Kidney epithelial cell (primary cell): ENCODE measurements at regions not wholly inside any gene's neighbourhood (a gene's known extent, or its start where the extent isn't known, plus 50 kb on each side); places are given as distances from the start of the nearest gene placed in this dataset.

Experiments used
- DNase-seq: peaks from one replicate; pipeline ENCODE4 v3.0.0-alpha.2; 2010; ENCODE audit warnings: low read depth
- H3K27me3 ChIP-seq: 2 replicates; pipeline ENCODE4 v1.6.0; 2011; ENCODE audit warnings: low read length; ENCODE audit not compliant: control insufficient read depth, insufficient read depth
- H3K36me3 ChIP-seq: 2 replicates; pipeline ENCODE4 v1.5.1; 2011; ENCODE audit warnings: low read length; ENCODE audit not compliant: control insufficient read depth, insufficient read depth
- H3K4me3 ChIP-seq: 2 replicates; pipeline ENCODE4 v1.5.1; 2011; ENCODE audit warnings: low read depth, mild to moderate bottlenecking, control low read depth, low read length
- TF ChIP-seq, protein P1 (sequence below): IDR thresholded peaks from 2 replicates; pipeline ENCODE4 v1.5.1; 2011; ENCODE audit warnings: mild to moderate bottlenecking, moderate library complexity, low read length, control low read depth, inconsistent platforms; ENCODE audit not compliant: insufficient read depth, poor library complexity, severe bottlenecking

DNA sequence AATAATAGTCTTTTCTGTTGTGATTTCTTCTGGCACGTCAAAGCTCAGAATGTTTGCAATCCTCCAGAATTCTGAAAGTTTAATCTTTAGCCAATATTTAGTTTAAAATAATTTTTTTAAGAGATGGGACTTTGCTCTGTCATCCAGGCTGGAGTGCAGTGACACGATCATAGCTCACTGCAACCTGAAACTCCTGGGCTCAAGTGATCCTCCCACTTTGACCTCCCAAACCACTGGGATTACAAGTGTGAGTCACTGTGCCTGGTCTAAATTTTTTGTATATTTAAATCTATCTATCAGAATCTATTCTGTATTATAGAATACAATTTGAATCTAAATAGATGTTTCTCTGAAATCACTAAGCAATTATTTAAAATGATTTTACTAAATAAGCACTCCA, 572.7 kb downstream of the VRK1 start:
- TF ChIP-seq, protein P1, sequence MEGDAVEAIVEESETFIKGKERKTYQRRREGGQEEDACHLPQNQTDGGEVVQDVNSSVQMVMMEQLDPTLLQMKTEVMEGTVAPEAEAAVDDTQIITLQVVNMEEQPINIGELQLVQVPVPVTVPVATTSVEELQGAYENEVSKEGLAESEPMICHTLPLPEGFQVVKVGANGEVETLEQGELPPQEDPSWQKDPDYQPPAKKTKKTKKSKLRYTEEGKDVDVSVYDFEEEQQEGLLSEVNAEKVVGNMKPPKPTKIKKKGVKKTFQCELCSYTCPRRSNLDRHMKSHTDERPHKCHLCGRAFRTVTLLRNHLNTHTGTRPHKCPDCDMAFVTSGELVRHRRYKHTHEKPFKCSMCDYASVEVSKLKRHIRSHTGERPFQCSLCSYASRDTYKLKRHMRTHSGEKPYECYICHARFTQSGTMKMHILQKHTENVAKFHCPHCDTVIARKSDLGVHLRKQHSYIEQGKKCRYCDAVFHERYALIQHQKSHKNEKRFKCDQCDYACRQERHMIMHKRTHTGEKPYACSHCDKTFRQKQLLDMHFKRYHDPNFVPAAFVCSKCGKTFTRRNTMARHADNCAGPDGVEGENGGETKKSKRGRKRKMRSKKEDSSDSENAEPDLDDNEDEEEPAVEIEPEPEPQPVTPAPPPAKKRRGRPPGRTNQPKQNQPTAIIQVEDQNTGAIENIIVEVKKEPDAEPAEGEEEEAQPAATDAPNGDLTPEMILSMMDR, result no peak

DNA sequence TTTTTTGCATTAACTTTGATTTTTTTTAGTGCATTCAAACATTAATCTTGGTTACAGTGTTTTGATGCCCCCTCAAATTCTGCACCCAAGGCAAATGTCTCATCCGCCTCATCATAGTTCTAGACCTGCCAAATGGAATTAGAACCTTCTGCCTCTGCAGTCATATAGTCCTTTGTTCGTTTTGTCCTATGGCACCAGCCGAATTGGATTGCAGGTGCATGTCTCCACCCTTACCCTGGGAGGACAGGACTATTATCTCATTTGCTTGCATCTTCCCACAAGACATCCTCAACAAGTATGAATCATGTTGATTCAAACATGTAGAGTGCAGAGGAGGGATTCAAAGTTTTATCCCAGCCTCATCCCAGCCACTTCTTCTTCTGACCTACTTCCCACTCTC, 579.1 kb downstream of the VRK1 start:
- no peak overlapping the region for H3K4me3 ChIP-seq
- H3K27me3 ChIP-seq, result no peaks in the 10 kb centered on the region

More for the DNA sequence above, 572.7 kb downstream of the VRK1 start:
- Histone ChIP-seq H3K27me3 (no peaks in the 10 kb centered on the region), H3K4me3 (no peak overlapping the region), H3K36me3 (no peaks in the 10 kb centered on the region)
- DNase-seq, result no peak

DNA sequence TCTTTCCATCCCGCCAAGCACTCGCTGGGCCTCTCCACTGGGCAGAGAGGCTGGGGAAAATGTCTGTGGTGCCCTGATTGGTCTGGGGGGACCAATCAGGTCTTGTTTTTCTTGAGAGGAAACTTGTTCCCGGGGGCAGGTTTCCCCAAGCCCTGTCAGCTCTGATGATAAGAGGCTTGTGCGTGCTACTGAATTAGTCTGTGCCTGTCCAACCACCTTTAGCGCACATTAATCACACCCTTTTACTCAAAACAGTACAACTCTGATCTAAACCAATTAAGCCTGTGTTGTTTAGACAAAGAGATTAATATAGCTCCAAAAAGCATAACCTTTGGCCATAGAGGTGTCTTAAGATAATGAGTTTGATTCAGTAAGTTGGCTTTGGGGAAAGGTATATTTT, 580.4 kb downstream of the VRK1 start:
- no peak for DNase-seq

More for the DNA sequence above, 579.1 kb downstream of the VRK1 start:
- TF ChIP-seq, protein P1, result no peak
- no peaks in the 10 kb centered on the region for H3K36me3 ChIP-seq
- DNase-seq, result no peak

GRCh38 chr14:97379091-97379531, 581.9 kb downstream of the VRK1 start:
- H3K4me3 ChIP-seq, result no peak overlapping the region
- DNase-seq, result no peak
- TF ChIP-seq, protein P1, result no peak
- H3K36me3 ChIP-seq, result no peaks in the 10 kb centered on the region
- no peaks in the 10 kb centered on the region for H3K27me3 ChIP-seq

More for the DNA sequence above, 580.4 kb downstream of the VRK1 start:
- H3K4me3 ChIP-seq, result no peak overlapping the region
- no peaks in the 10 kb centered on the region for H3K27me3 ChIP-seq
- TF ChIP-seq, protein P1, result no peak
- H3K36me3 ChIP-seq, result no peaks in the 10 kb centered on the region

DNA sequence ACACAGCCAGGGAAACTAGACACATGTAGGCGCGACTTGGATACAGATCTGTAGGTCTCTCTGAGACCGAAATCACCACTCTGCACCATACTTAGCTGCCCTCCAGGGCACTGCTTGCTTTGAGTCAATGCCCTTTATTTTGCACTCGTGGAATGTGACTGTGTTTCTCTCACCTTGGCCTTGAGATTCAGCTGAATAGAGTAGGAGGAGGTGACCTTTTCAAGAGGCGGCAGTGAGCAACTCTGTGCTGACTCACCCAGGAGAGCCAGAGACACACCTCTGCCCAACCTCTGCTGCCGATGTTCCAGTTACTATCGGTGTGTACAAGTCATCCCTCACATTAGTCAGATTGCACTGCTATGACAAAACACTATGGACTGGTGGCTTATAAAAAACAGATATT, 583.4 kb downstream of the VRK1 start:
- H3K36me3 ChIP-seq, result no peaks in the 10 kb centered on the region
- DNase-seq, result peak; percentile 1
- TF ChIP-seq, protein P1, result no peak
- no peak overlapping the region for H3K4me3 ChIP-seq
- no peaks in the 10 kb centered on the region for H3K27me3 ChIP-seq

GRCh38 chr14:97381309-97381708, 584.1 kb downstream of the VRK1 start:
- DNase-seq, result no peak
- H3K36me3 ChIP-seq, result no peaks in the 10 kb centered on the region
- H3K27me3 ChIP-seq, result no peaks in the 10 kb centered on the region
- TF ChIP-seq, protein P1, result no peak
- H3K4me3 ChIP-seq, result no peak overlapping the region
